Fibroblast of skin of right biceps (primary cell): ENCODE measurements at regions not wholly inside any gene's neighbourhood (a gene's known extent, or its start where the extent isn't known, plus 50 kb on each side); places are given as distances from the start of the nearest gene placed in this dataset.
A peak's percentile ranks its signal among the peaks of the same experiment; 100 is the strongest.
"Not testable (repeated sequence)": the region's sequence is repeated elsewhere in the genome, so short reads cannot be mapped to it uniquely, and the experiment has no call there.

ENCODE experiments used
- DNase-seq: peaks from one replicate; pipeline ENCODE4 v3.0.0-alpha.2; 2013

DNA sequence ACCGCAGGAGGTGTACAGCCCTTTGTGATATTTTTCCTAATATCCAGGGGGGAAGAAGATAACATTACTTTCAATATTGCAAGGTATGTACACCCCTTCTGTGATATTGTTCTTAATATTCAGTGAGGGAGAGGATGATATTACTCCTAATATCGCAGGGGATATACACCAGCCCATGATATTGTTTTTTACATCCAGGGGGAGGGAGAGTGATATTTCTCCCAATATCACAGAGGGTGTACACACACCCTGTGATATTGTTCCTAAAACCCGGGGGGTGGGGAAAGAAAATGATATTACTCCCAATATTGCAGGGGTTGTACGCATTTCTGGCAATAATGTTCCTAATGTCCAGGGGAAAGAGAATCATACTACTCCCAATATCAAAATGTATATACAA lies 58.0 kb upstream of the SLC25A48 start:
- no peak for DNase-seq

DNA sequence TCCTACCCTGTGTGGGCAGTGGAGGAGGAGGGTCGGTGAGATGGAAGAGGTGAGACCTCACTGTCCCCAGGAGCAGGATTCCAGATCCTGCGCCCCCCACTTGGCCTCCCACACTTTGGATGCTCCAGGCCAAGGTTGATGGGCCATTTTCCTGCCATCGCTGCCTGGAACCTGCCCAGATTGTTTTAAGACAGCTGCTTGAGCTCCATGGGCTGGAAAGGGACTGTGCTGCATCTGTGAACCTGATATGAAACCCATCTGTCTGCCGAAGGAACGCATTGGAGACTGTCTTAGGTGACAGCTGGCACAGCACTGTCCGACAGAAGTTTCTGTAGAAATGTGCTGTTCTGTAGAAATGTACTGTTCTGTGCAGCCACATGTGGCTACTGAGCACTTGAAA lies 72.7 kb upstream of the SLC25A48 start:
- no peak for DNase-seq

DNA sequence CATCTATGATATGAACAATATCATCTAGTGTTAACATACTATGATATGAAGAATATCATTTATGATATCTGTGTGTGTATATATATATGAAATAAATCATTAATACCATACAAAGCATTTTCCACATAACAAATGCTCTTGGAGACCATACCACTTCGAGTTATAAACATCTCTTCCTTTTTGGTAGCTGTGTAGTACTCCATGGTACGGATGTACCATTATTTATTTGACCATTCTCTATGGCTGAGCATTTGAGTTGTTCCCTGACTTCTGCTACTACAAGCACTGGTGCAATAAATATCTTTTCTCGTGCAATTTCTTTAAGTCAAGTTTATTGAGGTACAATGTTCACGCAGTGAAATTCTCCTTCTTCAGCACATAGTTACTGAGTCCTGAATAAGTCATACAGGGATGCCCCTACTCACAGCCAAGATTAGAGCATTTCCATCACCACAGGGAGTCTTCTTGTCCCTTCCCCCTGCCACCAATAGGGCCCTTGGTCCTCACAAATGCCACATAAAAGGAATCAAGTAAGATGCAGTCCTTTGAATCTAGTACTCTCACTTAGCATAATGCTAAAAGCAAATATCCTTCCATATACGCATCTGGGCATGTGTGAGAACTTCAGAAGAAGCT lies 75.2 kb upstream of the SLC25A48 start:
- DNase-seq, result no peak

DNA sequence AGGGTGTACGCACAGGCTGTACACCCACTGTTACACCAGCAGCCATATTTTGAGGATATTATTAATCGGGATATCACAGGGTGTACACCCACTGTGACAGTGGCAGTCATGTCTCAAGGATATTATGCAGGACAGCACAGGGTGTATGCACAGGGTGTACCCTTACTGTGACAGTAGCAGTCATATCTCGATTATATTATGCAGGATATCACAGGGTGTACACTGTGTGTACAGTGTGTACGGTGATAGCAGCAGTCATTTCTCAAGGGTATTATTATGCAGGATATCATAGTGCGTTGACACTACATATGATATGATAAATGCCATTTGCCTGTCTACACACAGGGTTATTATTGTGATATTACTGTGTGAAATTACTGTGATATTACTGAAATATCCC lies 80.5 kb upstream of the SLC25A48 start:
- DNase-seq, result no peak

DNA sequence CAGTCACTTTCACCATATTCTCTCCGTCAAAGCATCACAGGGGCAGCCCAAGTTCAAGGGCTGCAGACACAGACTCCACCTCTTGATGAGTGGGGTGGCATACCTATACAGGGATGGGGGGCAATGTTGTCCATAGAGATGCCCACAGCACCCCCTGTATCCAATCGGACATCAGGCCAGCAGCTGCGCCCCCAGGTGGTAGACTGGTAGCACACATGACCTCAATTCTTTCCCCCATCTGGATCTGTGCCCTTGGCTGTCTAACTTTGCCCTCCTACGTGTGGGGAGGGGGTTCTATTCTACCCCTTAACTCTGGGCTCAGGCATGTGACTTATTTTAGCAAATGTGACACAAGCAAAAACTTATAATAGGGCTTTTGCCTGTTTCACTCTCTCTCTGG lies 84.0 kb upstream of the SLC25A48 start:
- DNase-seq, result no peak

DNA sequence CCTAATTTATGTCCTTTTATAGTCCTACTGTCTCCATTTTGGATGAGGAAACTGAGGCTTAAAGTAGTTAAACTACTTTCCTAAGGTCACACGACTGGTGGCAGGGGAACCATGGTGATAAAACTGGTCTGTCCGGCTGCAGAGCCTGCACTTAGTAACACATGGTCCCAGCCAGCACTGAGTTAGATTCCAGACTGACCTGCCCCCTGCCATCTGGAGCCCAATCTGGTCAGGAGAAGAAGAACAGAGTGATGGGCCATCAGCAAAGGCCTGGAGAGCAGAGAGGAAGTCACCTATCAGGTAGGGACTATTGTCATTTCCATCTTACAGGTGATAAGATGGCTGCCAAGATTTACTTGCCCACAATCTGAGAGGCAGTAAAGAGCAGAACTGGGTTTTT lies 86.6 kb upstream of the SLC25A48 start:
- no peak for DNase-seq

DNA sequence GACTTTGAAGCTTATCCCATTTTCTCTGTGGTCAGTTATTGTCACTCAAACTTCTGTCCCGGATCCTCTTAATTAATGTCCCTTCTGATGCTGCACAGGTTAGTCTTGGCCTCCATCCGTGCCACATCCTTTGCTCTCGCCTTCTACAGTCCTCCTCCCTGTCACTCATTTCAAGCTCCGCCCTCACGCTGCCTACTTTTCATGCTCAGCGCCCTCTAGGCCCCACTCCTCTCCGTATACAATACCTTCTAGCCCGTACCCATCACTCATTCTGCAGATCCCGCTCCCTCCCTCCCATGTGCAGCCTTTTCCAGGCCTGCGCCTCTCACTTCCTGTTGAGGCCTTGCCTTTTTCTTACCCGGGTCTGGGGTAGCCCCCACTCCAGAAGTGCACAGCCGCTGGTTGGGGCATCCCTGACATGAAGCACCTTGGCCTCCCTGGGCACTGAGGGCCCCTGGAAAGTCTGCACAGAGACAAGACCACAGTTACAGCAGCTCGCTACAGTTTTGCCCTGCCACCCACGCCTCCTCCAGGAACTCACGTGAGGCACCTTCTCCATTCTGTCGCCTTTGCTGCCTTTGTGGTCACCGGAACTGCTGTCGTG lies 88.5 kb upstream of the SLC25A48 start:
- no peak for DNase-seq

DNA sequence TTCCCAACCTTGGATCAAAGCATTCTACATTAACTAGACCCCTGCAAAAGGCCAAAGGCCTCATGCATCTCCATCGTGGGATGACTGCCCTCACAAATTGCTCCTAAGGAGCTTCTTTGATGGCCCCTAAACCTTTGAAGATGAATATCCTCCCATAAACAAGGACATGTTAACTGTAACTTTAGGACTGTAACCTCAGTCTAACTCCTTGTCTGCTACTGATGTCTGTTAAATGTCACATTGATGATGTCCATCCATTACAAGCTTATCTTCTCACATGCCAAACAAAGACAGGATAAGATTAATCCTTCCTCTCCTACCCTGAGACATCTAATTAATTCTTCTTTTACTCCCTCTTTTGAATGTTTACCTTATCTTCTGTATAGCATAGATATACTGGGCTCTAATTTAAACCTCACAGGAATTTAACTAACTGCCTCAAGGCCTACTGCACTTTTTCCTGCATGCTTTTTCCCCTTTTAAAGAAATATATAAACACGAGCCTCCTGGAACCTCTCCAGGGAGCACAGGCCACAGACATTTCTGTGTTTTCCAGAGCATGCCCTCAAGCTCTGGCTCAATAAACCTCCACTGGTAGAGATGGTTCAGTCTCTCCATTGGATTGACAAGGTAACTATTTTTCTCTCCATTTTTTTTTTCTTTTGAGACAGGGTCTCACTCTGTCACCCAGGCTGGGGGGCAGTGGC lies 90.6 kb upstream of the SLC25A48 start:
- DNase-seq, result no peak

DNA sequence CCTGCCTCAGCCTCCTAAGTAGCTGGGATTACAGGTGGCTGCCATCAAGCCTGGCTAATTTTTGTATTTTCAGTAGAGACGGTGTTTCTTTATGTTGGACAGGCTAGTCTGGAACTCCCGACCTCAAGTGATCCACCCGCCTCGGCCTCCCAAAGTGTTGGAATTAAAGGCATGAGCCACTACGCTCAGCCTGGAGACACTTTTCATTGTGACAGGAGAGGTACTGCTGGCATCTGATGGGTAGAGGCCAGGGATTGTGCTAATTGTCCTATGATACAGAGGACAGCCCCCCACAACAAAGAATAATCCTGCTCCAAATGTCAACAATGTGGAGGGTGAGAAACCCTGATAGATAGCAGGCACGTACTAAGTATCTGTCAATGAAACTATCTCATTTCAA lies 91.3 kb upstream of the SLC25A48 start:
- no peak for DNase-seq

DNA sequence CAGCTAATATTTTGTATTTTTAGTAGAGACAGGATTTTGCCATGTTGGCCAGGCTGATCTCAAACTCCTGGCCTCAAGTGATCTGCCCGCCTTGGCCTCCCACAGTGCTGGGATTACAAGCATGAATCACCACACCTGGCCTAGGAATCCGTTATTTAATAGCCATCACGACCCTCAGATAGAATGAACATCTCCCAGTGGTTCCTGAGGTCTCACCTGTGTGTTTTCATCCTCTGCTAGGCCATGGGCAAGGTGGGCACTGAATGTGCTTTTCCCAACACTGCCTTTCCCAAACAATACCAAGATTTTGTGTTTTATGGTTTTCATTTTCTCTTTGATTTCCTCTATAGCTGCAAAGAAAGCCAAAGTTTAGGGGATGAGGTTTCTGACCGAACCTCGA lies 92.2 kb upstream of the SLC25A48 start:
- not testable (repeated sequence) for DNase-seq

DNA sequence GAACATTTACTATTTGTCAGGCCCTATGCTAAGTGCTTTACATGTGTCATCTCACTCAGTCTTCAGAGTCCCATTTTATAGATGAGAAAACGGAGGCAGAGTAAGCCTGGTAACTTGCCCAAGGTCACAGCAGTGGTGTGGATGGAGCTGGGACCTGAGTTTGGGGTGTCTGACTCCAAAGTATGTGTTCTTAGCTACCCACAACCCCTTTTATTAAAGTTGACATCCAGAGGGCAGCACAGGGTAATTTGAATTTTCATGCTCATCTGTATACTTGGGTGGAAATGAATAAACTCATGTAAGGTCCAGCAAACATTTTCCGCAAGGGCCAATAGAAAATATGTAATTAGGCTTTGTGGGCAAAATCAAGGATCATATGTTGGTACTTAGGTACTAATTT lies 93.4 kb upstream of the SLC25A48 start:
- no peak for DNase-seq

DNA sequence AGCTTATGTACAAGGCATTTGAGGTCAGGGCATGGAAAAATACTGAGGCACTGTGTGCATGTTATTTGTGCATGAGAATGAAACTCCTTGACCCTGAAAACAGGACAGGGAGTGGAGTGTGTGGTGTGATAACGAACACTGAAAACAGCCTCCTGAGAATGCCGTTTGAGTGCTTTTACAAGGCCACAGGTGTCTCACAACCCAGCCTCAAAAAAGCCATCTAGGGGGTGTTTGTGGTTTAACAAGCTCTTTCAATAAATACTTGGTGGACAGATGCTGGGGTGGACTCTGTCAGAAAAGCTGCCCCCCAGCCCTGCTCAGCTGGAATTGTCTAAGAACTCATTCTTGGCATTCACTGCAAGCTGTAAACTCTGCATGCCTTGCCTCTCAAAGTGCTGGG lies 94.0 kb upstream of the SLC25A48 start:
- no peak for DNase-seq

DNA sequence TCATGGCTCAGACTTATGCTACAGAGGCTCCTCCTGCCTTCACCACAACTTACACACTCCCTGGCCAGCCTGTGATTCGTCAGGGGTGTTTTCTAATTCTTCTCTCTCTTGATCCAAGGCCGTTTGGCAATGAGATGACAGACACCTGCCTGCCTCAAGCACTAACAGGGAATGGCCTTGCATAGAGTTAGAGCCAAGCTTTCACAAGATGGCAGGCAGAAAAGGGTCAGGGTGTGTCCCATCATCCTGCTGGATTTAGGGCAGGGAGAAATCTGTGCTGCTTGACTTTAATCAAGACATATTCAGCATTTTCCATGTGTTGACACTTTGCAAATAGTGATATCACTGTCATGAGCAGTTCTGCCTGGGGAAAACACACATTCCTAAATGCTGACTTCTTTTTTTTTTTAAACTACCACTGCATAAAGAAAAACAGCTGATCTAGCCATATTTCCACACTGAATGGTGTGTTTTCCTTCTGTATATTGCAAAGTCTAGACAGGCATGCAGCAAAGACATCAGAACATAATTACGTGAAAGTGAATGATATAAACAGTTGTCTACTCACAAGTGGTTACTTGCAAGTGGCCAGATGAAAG lies 95.0 kb upstream of the SLC25A48 start:
- DNase-seq, result peak; percentile 59

DNA sequence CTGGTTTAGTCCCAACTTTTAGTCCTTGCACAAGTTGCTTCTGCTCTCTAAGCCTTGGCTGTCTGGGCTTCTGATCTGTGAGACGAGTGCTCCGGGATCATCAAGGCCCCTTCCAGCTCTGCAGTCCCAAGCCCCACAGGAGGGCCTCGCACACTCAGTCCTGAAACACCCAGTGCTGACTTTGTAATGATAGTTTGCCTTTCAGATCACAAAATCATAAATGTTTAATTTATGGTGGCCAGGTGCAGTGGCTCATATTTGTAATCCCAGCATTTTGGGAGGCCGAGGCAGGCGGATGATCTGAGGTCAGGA lies 95.9 kb upstream of the SLC25A48 start:
- DNase-seq, result no peak

DNA sequence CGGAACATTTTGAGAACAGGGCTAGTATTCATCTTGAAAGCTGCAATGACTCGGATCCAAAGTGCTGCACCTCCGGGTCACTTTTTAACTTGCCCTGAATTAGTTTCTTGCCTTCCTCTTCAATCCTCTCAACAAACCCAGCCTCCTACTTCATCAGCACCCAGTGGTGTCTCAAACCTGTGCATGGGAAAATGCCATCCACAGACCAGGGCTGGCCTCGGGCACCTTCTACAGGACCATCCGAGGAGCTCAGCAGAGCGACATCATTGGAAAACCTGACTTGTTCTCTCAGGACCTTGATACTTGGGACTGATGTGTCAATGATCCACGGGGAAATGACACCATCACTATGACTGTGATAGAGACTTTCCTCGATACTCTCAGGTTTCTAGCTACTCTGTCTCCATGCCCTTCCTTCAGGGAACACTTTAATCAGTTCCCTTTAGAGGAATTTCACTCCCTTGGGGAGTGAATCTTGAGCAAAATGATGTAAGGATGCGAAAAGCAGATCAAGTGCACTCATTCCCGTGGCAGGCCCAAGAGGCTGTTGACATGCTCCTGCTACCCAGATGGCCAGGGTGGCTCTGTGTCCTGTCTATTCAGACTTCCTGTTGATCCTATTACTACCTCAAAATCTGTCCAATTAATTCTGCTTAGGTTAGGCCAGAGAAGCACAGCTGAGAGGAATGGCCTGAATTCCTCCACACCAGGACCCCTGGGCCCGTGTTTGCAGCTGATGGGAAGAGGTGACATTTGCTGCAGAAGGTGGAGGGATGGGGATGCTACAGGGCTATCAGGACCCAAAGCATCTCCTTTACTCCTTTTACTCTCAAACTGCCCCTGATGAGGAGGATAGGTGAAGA lies 96.5 kb upstream of the SLC25A48 start:
- DNase-seq, result no peak

DNA sequence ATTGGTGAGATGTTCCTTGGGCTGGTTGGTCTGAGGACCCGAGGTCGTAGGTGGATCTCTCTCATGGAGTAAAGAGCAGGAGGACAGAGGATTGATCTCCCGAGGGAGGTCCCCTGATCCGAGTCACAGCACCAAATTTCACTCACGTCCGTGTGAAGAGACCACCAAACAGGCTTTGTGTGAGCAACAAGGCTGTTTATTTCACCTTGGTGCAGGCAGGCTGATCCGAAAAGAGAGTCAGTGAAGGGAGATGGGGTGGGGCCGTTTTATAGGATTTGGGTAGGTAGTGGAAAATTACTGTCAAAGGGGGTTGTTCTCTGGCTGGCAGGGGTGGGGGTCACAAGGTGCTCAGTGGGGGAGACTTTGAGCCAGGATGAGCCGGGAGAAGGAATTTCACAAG lies 97.5 kb upstream of the SLC25A48 start:
- not testable (repeated sequence) for DNase-seq

DNA sequence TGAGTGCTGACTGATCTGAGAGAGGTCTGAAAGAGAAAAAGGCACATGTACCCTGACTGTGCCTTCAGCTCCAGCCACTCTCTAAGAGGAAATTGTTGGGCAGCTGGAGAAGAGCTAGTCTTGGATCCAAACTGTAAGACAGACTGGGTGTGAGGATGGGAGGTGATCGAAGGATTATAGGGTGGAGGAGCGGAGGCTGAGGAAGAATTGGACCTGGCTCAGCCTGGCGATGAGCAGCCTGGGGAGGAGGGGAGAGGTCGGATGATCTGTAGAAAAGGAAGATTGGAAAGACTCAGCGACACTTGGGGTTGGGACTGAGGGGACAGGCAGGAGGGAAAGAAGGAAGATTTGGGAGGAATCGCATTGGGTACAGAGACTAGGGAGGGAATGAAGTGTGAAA lies 98.6 kb upstream of the SLC25A48 start:
- DNase-seq, result no peak

DNA sequence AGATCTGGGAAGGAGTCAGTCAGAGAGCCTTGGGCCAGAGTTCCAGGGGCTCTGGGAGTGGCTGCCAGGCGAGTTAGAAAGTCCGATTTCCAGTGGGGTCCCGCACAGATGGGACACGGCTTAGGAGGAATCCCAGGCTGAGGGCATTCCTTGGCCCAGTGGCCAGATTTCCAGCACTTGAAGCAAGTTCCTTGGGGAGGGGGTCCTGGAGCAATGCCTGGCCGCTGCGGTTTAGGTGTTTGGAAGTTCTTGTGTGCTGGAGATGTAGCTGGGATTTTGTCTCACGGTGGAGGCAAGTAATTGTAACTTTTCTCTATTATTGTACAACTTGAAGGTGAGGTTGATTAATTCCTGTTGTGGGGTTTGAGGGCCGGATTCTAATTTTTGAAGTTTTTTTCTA lies 99.5 kb upstream of the SLC25A48 start:
- DNase-seq, result not testable (repeated sequence)

DNA sequence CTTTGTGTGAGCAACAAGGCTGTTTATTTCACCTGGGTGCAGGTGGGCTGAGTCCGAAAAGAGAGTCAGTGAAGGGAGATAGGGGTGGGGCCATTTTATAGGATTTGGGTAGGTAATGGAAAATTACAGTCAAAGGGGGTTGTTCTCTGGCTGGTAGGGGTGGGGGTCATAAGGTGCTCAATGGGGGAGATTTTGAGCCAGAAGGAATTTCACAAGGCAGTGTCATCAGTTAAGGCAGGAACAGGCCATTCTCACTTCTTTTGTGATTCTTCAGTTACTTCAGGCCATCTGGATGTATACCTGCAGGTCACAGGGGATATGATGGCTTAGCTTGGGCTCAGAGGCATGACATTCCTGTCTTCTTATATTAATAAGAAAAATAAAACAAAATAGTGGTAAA lies 103.4 kb upstream of the SLC25A48 start:
- not testable (repeated sequence) for DNase-seq

DNA sequence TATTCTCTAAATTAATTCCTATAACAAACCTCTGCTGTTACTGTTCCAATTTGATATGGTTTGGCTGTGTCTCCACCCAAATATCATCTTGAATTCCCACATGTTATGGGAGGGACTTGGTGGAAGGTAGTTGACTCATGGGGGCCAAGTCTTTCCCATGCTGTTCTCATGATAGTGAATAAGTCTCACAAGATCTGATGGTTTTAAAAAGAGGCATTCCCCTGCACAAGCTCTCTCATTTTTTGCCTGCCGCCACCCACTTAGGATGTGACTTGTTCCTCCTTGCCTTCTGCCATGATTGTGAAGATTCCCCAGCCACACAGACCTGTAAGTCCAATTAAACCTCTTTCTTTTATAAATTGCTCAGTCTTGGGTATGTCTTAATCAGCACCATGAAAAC lies 104.3 kb upstream of the SLC25A48 start:
- not testable (repeated sequence) for DNase-seq

DNA sequence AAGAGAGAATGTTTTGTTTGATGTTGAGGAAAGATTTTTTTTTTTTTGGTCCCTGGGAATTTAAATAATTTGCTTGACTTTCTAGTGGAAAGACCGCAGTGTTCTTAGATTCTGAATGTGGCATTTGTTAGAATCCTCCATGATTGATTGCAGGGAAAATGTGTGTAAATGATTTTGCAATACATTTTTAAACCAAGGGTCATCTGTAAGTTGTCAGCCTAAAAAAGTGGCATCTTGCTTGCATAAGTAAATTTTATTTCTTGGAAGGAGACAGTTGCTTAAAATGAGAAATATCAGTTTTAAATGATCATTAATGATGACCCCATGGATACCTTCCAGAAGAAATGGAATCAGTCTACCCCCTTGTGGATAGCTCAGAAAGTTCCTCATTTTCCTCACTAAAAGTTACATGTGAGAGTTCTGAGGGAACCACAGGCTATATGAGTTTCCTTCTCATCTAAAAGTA lies 105.1 kb upstream of the SLC25A48 start:
- peak; percentile 52 for DNase-seq

DNA sequence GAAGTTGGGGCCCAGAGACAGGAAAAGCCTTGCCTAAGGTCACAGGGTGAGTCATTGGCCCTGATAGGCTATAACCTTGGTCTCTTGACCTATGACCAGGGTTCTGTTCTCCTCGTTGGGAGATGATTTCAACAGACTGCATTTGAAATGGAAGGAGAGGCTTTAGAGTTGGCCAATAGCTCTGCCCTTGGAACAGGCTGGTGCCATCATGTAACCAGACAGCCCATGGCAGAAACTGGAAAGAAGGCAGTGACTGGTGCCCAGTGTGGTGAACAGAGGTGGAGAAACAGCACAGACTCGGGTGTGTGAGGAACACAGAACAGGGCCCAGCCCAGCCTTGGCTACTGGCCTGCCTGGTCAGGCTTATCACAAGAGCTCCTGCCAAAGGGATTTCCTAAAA lies 109.8 kb upstream of the SLC25A48 start:
- DNase-seq, result no peak

DNA sequence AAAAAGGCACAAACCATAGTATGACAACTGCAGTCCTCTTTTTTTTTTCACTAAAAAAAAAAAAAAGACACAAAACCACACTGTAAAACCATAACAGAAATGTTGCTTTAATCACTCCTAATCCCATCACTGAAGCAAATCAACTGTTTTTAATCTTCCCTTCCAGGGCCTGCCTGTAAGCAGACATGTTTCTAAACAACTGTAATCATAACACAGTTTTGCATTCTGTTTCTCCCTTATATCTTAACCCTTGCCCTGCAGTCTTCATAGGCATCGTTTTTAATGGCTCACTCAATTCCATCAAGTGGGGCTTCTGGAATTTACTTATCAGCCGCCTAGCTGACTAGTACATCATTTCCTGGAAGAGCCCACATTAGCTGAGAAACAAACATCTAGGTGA lies 111.0 kb upstream of the SLC25A48 start:
- no peak for DNase-seq
